ENCODE measurements at regions not wholly inside any gene's neighbourhood (a gene's known extent, or its start where the extent isn't known, plus 50 kb on each side); places are given as distances from the start of the nearest gene placed in this dataset.

DNA sequence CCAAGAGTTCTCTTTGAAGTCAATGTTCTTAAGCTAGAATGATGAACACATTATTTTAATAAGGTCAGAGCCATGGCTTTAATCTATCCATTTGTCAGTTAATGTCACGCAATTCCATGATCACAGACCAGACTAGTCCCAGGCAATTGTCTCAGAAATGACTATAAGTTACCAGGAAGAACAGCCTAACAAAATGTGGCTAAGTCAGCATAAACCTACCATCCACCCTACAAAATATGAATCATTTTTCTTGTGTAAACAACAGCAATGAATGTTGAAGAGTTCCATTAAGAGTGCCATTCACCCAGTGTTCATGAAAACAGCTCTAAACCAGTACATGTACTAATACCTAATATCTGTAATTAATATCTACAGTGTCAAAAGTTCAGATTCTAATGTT, 127.5 kb downstream of the KCTD12 start:
- CTCF ChIA-PET: no interaction called here

DNA sequence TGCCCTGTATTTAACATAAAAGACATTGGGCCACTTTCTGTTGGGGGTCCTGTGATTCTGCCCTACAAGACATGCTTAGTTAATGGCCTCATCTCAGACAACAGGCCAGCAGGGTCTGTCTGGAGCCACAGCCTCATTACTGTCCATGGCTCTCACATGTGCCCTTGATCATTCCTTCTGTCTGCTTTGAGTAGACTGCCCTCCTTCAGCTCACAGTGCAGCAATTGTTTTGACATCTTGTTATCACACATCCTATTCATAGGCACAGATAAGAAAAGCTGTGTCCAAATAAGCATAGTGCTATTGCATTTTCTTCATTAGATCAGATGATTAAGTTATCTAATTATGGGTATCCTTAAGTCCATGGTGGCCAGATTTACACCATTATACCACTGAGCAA, 127.9 kb downstream of the KCTD12 start:
- TF ChIP-seq, protein P1, sequence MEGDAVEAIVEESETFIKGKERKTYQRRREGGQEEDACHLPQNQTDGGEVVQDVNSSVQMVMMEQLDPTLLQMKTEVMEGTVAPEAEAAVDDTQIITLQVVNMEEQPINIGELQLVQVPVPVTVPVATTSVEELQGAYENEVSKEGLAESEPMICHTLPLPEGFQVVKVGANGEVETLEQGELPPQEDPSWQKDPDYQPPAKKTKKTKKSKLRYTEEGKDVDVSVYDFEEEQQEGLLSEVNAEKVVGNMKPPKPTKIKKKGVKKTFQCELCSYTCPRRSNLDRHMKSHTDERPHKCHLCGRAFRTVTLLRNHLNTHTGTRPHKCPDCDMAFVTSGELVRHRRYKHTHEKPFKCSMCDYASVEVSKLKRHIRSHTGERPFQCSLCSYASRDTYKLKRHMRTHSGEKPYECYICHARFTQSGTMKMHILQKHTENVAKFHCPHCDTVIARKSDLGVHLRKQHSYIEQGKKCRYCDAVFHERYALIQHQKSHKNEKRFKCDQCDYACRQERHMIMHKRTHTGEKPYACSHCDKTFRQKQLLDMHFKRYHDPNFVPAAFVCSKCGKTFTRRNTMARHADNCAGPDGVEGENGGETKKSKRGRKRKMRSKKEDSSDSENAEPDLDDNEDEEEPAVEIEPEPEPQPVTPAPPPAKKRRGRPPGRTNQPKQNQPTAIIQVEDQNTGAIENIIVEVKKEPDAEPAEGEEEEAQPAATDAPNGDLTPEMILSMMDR (IDR thresholded peaks at IDR 0.05; ENCODE audit: control extremely low read depth, extremely low read depth, low read depth, missing control alignments): no peak
- CTCF ChIA-PET: no interaction called here
- DNase-seq (ENCODE audit: extremely low spot score): no peak
- POLR2A ChIA-PET: no interaction called here

More for the DNA sequence above, 127.5 kb downstream of the KCTD12 start:
- POLR2A ChIA-PET: no interaction called here
- TF ChIP-seq, protein P1 (IDR thresholded peaks at IDR 0.05; ENCODE audit: control extremely low read depth, extremely low read depth, low read depth, missing control alignments): no peak
- no peak for DNase-seq (ENCODE audit: extremely low spot score)

DNA sequence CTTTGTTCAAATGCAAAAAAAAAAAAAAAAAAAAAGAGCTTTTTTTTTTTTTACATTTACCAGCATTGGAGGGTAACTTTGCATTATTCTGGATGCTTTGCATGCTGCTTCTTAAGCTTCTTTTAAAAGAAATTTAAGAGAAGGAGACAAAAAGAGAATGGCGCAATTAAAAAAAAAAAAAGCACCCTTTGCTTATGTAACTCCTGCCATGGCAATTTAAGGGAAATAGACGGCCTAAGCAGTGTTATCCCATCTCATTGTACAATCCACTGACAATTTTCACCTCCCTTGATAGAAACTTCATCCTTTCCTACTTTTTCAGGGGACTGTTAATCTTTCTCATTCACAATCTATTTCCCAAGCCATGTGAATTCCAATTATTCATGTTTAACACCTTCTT, 129.8 kb downstream of the KCTD12 start:
- ChIA-PET POLR2A (no interaction called here), CTCF (no interaction called here)
- TF ChIP-seq, protein P1 (IDR thresholded peaks at IDR 0.05; ENCODE audit: control extremely low read depth, extremely low read depth, low read depth, missing control alignments): no peak
- DNase-seq (ENCODE audit: extremely low spot score): no peak

DNA sequence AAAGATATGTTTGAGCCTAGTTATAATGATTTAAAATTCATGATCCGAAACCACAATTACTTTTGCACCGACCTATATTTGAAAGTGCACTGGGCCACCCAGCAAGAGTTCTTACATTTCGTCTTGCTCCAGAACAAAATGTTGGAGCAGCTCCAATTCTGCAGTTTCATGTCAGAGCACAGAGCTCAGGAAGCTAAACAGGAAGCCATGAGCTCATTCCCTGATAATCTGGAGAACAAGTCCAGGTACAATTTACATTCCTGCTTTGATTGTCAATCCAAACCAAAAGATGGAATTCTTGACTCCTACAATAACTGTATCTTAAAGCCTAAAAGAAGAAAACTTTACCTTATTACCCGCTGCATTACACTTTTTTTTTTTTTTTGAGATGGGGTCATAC, 131.8 kb downstream of the KCTD12 start:
- DNase-seq (ENCODE audit: extremely low spot score): no peak
- ChIA-PET POLR2A (no interaction called here), CTCF (interaction anchor here (0.7 to 1.6 kb wide), 3 partner anchors 9 to 21 kb away, joined by 3 to 4 read pairs (median 3); no protein-coding TSS in a partner anchor)
- TF ChIP-seq, protein P1 (IDR thresholded peaks at IDR 0.05; ENCODE audit: control extremely low read depth, extremely low read depth, low read depth, missing control alignments): no peak

DNA sequence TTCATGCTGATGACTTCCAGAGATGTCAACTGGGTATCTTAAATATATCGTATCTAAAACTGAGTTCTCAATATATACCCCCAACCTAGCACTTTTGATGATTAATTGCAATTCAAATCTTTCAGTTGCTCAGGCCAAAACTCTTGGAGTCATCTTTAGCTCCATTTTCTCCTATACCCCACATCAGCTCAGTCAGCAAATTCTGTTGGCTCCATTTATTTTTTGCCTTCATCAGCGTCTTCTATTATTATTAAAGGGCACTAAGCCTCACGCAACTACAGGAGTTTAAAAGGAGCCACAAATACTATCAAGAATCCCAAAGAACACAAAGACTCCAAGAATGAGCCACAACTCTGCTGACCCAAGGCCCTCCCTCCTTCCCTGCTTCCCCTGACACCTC, 134.9 kb downstream of the KCTD12 start:
- TF ChIP-seq, protein P1 (IDR thresholded peaks at IDR 0.05; ENCODE audit: control extremely low read depth, extremely low read depth, low read depth, missing control alignments): no peak
- CTCF ChIA-PET: interaction anchor here (1.9 kb wide), 1 partner anchor 8 kb away, joined by 4 read pairs; no protein-coding TSS in a partner anchor
- no peak for DNase-seq (ENCODE audit: extremely low spot score)

DNA sequence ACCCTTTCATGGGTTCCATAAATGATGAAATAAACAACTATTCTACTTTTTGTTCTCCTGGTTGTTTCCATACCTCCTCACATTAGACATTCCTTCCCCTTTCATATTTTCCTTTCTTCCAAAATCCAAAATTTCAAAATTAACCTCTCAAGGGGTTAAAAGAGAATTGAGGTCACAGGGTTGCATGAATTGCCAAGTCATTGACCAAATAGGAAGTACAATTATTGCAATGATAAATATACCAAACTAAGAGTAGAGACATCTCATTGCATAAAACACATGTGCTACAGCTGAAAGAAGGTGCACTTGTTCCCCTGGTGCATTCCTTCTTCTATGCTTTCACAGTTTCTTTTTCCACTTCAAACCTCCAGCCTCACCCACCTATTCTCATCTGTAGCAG, 136.1 kb downstream of the KCTD12 start:
- TF ChIP-seq, protein P1 (IDR thresholded peaks at IDR 0.05; ENCODE audit: control extremely low read depth, extremely low read depth, low read depth, missing control alignments): no peak
- ChIA-PET POLR2A (no interaction called here), CTCF (interaction anchor here (1.6 to 1.9 kb wide), 2 partner anchors 10 to 31 kb away, joined by 4 read pairs; no protein-coding TSS in a partner anchor)
- DNase-seq (ENCODE audit: extremely low spot score): no peak

More for the DNA sequence above, 134.9 kb downstream of the KCTD12 start:
- POLR2A ChIA-PET: no interaction called here
